HuH-7 (cell line): ENCODE measurements at regions not wholly inside any gene's neighbourhood (a gene's known extent, or its start where the extent isn't known, plus 50 kb on each side); places are given as distances from the start of the nearest gene placed in this dataset.

Experiments
- DNase-seq: peaks from one replicate; pipeline ENCODE4 v3.0.0; 2011; ENCODE audit warnings: low spot score

GRCh38 chr13:73286942-73287620 lies 228.3 kb downstream of the KLF5 start:
- no peak for DNase-seq

GRCh38 chr13:73286177-73286576 lies 227.4 kb downstream of the KLF5 start:
- no peak for DNase-seq

- DNase-seq, result no peak
Observed at GRCh38 chr13:73284081-73284874, 225.5 kb downstream of the KLF5 start.

GRCh38 chr13:73283636-73284035 lies 224.8 kb downstream of the KLF5 start:
- no peak for DNase-seq

- no peak for DNase-seq
Observed at GRCh38 chr13:73281746-73282145, 222.9 kb downstream of the KLF5 start.

GRCh38 chr13:73278186-73278585 lies 219.4 kb downstream of the KLF5 start:
- DNase-seq, result no peak

- no peak for DNase-seq
Observed at GRCh38 chr13:73275163-73275562, 216.4 kb downstream of the KLF5 start.

GRCh38 chr13:73274147-73274546 lies 215.3 kb downstream of the KLF5 start:
- DNase-seq, result no peak

- DNase-seq, result no peak
Observed at GRCh38 chr13:73273745-73274144, 214.9 kb downstream of the KLF5 start.

- no peak for DNase-seq
Observed at GRCh38 chr13:73273276-73273675, 214.5 kb downstream of the KLF5 start.

- no peak for DNase-seq
Observed at GRCh38 chr13:73272831-73273230, 214.0 kb downstream of the KLF5 start.

GRCh38 chr13:73268306-73268705 lies 209.5 kb downstream of the KLF5 start:
- no peak for DNase-seq

GRCh38 chr13:73266640-73267180 lies 207.9 kb downstream of the KLF5 start:
- DNase-seq, result no peak

GRCh38 chr13:73262862-73263627 lies 204.2 kb downstream of the KLF5 start:
- no peak for DNase-seq

- DNase-seq, result peak; percentile 30
Observed at GRCh38 chr13:73261739-73262216, 203.0 kb downstream of the KLF5 start.

- DNase-seq, result no peak
Observed at GRCh38 chr13:73259061-73260017, 200.5 kb downstream of the KLF5 start.

GRCh38 chr13:73258406-73258805 lies 199.6 kb downstream of the KLF5 start:
- DNase-seq, result no peak

- DNase-seq, result no peak
Observed at GRCh38 chr13:73254827-73255226, 196.0 kb downstream of the KLF5 start.

GRCh38 chr13:73251626-73252265 lies 192.9 kb downstream of the KLF5 start:
- DNase-seq, result no peak

GRCh38 chr13:73250061-73250460 lies 191.3 kb downstream of the KLF5 start:
- DNase-seq, result no peak
